Heart left ventricle (tissue), 13 donors: ENCODE measurements at regions not wholly inside any gene's neighbourhood (a gene's known extent, or its start where the extent isn't known, plus 50 kb on each side); places are given as distances from the start of the nearest gene placed in this dataset.

Experiments used
- CTCF ChIP-seq, 12 donors: fragments of 200-600 bp; sonication (generic) in 4 of 12; IDR thresholded peaks; one replicate each; pipeline versions ENCODE4 v1.5.0 to v1.8.0; 2018 to 2022; ENCODE audit warnings: antibody characterized with exemption in 12 of 12, mild to moderate bottlenecking in 5 of 12
- POLR2A ChIP-seq, 2 donors: fragments of 450-650 bp; IDR thresholded peaks; one replicate each; pipeline ENCODE4 v1.6.1; 2017; ENCODE audit warnings: antibody characterized with exemption in 2 of 2, mild to moderate bottlenecking in 2 of 2, moderate library complexity in 2 of 2
- donor health status: ischemic (EF 13 %, LVEDD 7.1; RV severe dilation, severe dysfunction).
- donor health status: DM: no; HTN: yes; CAD: no.
- donor health status: DM: no; HTN: no; CAD: no.
- donor health status: ischemic (EF 25% LVEDD 6.9; RV normal size, moderate dysfunction).
- donor health status: ischemic (EF 25% LVEDD 5.7; RV mildly dilated, moderate dysfunction).
- donor health status: ischemic (EF 35%, LVEDD 5.7; RV mildly dilated, moderate dysfunction).
- donor health status: nonischemic (EF 11% LVEDD 7.7; RV severe dilation, severe dysfunction).
- donor health status: DM: yes; HTN: yes; CAD: no.
- donor health status: PGD.
- donor health status: ischemic (EF 29% LVEDD 5.4; RV normal size, mild dysfunction).
- donor health status: nonischemic (EF 23%, LVEDD 6.1; RV moderate dilation, normal function).

GRCh38 chr3:87982421-87982820, 76.4 kb downstream of the CGGBP1 start:
- no peak for TF ChIP-seq POLR2A (IDR thresholded peaks at IDR 0.05)
- no peak for TF ChIP-seq CTCF (IDR thresholded peaks at IDR 0.05)
